ENCODE measurements at regions not wholly inside any gene's neighbourhood (a gene's known extent, or its start where the extent isn't known, plus 50 kb on each side); places are given as distances from the start of the nearest gene placed in this dataset.
A peak's percentile ranks its signal among the peaks of the same experiment; 100 is the strongest.
"Not testable (repeated sequence)": the region's sequence is repeated elsewhere in the genome, so short reads cannot be mapped to it uniquely, and the experiment has no call there.

DNA sequence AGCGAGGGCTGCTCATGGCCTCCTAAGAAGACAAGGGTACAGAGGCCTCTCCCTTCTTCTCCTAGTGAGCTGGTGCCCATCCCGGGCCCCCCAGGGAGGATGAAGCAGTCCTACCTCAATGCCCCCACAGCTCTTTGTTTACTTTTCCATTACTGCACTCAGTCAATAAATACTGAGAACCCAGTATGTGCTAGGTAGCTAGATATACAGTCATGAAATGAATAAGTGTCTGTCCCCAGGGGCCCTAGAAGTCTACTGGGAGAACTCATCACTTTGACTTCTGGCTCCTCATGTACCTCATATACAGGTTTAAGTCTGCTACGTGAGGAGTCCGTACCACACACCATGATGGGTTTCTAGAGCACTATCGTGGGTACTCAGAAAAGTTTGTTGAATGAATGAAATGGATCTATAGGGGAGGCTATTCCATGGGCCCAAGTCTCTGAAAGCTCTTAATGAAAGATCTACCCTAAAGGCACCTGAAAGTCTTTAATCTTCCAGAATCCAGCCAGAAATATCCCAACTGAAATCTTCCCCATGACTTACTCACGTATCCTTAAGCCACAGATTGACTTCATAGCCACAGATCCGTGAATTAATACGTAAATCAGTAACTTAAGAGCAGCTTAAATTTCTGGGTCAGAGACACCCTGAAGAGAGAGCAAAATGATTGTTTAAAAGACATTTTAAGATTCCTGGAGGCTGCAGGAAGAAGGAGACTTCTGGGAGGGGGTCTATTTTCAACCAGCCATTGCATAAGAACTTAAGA is 51.6 kb upstream of the POMP start:
- DNase-seq (ENCODE audit: low read depth), result no peak

DNA sequence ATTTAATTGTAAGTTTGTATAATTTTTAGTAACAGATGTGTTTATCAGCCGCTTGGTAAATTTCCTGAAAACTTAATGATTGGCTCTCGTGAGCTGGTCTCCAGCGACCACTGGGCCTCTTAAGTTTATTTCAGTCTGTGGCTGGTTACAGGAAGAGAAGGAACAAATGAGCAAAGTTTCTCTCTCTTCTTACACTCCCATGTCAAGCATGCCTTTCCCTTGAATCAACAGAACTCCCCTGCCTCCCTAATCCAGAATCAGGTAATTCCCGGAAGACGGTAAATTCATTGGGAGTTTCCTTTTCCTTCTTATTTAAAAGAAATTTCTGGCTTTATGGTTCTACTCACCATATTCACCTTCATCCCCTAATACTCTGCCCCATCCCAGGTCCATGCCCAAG is 52.5 kb upstream of the POMP start:
- DNase-seq (ENCODE audit: low read depth), result peak; percentile 37

DNA sequence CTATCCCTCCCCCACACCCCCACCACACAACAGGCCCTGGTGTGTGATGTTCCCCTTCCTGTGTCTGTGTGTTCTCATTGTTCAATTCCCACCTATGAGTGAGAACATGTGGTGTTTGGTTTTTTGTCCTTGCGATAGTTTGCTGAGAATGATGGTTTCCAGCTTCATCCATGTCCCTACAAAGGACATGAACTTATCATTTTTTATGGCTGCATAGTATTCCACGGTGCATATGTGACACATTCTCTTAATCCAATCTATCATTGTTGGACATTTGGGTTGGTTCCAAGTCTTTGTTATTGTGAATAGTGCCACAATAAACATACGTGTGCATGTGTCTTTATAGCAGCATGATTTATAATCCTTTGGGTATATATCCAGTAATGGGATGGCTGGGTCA is 53.8 kb upstream of the POMP start:
- not testable (repeated sequence) for DNase-seq (ENCODE audit: low read depth)

DNA sequence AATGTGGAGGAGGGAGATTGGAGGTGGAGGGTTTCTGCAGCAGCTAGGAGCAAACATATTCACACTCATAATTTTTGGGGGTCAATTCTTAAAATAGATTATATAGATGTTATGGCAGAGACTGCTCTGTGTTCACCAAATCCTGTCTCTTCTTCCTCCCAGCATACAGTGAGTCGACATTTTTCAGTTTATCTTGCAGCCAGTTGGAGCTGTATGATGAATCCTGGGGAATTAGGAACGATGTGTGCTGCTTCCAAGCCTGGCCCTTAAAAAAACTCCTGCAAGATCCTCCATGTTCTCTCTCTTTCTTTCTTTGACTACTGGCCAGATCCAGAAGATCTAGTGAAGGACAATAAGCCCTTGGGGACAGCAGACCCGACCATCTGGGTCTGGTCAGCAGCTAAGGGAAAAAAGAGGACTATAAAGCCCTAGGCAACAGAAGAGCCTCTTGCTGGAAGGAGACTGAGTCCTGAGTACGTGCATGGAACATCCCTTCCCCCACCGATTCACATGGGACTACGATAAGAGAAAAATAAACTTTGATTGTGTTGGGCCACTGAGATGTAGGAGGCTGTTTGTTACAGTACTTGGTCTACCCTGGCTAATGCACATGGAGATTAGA is 55.8 kb upstream of the POMP start:
- DNase-seq (ENCODE audit: low read depth), result peak; percentile 54

DNA sequence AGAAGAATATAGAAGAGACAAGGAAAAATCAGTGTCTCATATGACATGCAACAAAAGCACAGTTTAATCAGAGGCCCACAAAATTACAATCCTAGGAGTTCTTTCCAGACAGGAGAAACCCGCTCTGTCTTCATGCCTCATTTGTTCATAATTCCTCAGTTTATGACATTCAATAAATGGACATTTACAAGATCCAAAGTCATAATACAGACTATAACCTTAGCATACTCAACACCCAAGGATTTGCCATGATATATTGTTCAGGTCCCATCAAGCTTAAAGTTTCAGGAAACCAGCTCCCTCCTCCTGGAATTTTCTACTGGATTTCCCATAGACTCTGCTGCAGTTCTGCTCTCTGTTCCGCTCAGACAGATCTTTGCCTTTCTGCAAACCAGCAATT is 56.4 kb upstream of the POMP start:
- no peak for DNase-seq (ENCODE audit: low read depth)

DNA sequence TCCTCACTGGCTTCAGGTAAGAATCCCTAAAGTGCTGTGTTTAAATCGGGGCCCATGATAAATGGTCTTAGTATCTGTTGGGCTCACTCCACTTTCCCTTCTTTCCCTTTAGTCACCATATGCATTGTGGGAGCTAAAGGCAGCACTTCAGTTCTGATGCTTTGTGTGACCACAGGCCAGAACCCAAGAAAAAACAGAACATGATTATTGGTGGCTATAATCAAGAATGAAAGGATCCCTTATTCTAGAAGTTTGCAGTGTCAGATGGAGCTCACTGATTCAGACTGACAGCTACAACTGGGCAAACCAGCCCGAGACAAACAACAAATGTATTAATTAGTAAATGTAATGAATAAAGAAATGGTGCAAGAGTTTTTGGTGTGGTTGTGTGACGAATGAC is 57.3 kb upstream of the POMP start:
- no peak for DNase-seq (ENCODE audit: low read depth)

DNA sequence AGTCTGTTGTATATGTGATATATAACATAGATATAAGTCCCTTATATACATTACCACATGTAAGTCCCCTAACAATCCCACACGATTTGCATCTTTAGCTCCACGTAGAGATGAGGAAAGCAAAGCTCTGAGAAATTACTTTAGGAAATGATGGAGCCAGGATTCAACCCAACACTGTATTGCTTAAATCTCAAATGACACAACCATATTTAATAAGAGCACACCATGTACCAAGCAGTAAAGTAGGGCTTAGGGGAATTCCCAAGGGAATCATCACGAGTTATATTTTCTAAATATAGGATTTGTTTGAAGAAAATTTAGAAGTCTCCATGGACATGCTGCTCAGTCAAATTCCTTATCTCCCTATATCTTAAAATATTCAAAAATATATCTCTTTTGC is 61.3 kb upstream of the POMP start:
- DNase-seq (ENCODE audit: low read depth), result peak; percentile 44

DNA sequence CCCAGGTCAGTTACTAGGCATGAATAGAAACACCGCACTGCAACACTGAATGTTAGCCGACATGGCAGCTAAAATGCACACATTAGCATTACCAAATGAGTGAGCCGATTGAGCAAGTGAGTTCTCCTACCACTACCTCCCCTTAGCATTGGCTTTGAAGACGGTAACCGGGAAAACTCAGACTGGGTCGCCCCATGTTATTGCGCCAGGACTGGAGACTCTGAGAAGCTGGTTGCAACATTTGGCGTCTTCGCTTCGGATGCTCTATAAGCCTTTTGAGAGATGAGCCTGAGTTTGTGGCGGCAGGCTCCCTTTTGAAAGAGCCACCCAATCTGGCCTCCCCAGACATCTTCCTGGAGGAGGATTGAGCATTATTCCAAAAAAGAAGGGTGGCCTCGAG is 68.5 kb upstream of the POMP start:
- DNase-seq (ENCODE audit: low read depth), result no peak

DNA sequence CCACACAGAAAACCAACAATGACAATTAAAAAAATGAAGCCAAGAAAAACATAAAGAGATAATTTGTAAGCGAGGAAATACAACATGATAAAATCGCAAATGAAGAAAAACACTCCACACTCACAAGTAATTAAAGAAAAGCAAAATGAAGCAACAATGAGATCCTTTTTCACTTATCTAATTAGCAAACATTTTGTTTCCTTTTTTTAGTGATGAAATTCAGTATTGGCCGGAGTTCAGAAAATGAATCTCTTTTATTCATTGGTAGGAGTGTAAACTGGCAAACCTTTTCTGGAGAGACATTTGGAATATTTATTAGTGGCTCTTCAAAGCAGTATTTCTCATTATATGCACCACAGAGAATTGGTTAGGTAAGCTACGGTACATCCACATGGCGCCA is 70.6 kb upstream of the POMP start:
- no peak for DNase-seq (ENCODE audit: low read depth)

DNA sequence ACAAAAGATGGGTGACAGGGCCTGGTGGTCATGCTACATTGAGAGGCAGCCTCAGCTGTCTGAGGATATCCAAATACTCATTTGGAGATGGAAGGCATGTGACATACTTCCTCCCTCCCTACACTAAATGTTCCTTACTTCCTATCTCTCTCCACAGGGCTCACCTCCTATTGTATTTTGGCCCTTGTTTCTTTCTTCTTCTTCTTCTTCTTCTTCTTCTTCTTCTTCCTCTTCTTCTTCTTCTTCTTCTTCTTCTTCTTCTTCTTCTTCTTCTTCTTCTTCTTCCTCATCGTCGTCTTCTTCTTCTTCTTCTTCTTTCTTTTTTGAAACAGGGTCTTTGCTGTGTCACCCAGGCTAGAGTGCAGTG is 71.8 kb upstream of the POMP start:
- DNase-seq (ENCODE audit: low read depth), result no peak

DNA sequence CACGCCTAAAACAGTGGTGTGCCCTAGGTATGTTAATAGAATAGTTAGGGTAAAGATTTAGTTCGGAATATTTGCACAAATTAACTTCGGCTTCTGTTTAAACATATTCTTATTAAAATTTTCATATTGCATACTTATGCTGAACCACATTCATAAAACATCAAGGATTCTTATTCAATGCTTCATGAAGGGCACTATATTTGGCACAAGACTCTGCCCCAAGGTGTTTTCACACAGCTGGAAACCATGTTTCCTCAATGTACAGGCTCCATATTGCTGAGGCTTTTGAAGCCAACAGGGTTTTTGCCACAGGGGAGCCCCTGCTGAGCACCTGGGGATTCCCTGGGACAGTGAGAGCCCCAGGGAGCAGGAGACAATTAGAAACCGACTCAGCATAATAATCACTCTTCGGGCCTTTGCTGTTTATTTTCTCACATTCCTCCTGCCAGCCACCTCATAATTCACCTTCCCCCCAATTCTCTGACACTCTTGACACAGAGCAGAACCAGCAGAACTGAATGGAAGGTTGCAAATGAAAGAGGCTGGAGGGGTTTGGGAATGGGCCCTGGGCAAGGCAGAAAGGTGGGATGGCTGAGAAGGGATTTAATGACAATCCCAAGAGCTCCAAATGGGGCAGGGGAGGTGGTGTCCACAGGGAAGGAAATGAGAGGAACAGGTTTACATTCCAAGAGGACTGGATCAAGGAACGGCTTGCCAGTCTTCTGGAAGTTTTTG is 72.3 kb upstream of the POMP start:
- peak; percentile 38 for DNase-seq (ENCODE audit: low read depth)

DNA sequence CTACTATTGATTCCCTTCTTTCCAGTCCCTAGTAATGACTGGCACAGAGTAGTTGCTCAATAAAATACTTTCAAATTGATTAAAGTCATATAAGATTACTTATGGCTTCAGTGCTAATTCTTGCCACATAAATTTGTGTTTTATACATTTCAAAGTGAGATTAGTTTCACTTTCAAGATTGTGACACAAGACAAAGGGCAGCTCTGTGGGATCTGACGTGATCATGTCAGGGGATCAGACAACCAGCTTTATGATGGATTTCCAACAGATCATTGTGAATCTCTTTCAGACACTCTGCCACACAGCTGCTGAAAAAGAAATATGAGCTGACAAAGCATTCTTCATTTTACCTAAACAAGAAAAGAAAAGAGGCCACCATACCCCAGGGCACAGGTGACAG is 73.4 kb upstream of the POMP start:
- no peak for DNase-seq (ENCODE audit: low read depth)

DNA sequence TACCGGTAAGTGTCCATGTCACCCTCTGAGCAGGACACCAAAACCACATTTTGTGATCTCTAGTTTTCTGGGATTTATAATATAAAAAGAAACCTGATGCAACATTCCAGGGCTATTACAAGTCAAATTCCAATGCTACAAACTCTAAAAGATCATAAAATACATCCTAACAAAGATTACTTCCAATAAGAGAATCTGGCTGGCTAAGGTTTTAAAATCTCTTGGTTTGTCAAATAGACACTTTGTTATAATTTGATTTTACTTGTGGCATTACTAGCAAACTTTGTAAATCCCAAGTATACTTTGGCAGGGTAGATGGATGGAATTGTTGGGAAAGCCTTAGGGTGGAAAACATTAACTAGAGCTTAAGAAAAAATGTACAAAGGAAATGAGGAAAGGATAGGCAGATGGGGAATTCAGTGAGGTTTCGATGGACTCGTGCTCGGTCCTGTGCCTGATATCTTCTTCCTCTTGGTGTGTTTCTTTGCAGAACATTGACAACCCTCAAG is 74.0 kb upstream of the POMP start:
- DNase-seq (ENCODE audit: low read depth), result peak; percentile 91

DNA sequence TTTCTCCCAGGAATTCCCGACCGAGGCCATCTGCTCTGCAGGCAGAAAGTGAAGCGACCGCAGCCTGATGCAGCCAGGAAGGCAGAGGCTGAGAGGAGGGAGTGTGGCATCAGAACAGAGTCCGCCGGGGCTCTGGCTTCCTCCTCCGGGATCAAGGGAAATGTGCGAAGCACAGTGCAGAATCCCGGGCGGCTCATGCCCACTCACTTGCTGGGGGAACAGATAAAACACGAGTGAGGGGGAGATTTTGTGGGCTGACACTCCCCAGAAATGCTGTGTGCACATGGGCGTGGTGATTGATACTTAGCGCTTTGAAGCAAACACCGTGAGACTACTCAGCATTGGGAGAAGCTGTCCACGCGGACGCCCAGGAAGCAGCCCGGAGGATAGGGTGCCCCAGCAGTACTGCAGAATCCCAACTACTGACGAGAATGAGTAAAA is 75.3 kb upstream of the POMP start:
- DNase-seq (ENCODE audit: low read depth), result no peak

DNA sequence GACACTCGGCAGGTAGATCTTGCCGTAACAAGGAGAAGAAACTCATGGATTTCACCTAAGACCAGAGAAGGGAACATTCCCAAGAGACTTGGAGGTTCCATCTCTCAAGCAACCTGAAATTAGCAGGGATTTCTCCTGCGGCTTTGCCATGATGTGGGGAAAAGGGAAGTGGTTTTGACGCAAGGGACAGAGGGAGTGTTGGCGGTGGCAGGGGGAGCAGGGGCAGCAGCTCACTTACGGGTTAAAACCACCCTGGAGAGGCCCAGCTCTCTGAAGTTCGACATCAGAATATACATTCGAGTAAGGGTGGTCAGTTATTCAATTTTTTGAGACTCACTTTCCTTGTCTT is 76.1 kb upstream of the POMP start:
- no peak for DNase-seq (ENCODE audit: low read depth)

DNA sequence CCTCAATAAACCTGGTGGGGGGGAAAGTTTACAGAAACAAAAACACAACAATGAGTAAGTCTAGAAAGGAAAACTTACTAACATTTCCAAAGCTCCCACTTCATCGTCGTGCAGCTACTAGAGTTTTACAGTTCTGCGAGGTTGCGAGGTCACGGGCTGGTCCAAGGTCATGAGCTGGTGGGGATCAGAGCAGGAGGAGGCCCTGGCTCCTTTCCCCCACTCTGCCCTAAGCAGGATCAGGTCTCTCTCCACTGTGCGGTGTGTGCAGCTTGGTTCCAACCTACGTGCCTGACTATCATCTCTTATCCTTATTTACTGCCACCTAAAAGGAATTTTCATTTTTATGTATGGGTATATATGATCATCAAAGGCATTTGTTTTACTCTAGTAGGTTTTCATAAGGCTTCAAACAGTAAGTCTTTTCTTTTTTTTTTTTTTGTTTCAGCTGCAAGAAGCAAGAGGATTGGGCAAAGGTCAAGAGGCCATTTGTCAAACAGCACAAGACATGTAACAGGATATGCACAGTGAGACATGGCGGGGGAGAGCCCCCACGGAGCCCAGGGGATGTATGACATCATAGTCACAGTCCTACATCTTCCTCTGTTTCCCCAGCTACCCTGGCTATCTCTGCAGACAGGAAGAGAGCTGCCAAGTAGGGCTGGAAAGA is 76.6 kb upstream of the POMP start:
- DNase-seq (ENCODE audit: low read depth), result peak; percentile 30

DNA sequence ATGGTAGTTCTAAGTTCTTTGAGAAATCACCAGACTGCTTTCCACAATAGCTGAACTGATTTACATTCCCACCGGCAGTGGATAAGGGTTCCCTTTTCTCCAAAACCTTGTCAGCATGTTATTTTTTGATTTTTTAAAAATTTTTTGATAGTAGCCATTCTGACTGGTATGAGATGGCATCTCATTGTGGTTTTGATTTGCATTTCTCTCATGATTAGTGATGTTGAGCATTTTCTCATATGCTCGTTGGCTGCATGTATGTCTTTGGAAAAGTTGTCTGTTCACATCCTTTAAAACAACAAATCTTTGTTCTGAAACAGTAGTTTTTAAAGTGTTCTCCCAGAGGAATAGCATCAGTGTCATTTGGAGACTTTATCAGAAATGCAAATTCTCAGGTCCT is 77.5 kb upstream of the POMP start:
- DNase-seq (ENCODE audit: low read depth), result peak; percentile 69

DNA sequence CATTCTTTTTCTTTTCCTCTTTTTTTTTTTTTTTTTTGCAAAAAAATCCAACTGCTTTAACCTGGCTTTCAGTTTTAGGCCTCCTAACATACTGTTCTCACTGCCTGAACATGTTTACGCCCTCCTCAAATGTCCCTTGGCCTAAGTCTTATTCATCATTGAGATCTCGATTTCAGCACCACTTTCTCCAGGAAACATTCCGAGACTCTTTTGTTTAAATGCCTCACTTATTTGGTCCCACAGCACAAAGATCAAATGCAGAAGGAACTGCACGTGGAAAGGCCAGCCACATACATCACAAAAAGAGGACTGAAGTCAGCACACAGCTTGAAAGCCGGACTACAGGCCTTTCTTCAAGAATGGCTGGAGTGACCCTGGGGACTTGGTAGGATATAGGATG is 79.2 kb upstream of the POMP start:
- no peak for DNase-seq (ENCODE audit: low read depth)

DNA sequence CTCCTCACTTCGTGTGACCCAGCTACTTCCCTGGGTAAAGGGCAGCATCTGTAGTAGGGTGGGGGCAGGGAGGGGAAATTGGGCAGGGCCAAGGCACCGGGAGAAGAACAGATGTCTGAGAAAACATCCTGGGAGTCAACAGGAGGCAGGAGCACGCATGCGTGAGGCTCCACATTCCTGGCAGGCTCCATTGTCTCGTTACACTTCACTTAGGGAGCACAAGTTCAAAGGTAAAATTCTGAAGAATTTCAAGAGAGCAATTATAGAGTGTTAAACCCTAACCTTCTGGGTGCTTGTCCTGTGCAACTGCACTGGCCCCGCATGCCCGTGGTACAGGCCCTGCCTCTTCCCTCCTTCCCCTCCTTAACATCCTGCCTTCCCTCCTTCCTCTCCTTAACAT is 79.6 kb upstream of the POMP start:
- peak; percentile 41 for DNase-seq (ENCODE audit: low read depth)

DNA sequence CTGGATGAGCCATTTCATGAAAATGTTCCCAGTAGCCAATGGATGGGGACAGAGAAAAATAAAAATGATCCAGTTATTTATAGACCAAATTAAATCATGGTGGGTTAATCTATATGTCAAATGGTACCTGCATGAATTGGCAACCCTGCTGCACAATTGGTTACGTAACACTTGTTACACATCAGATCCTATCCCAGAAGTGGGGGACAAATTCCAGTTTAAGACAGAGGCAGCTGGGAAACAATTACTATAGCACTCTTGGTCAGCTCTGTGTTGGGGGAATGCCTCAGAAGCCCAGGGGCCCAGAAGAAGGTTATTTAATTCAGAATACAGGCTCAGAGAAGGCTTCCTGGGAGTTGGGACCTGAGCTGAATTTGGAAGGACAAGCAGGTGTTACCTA is 81.1 kb upstream of the FLT1 start:
- DNase-seq (ENCODE audit: low read depth), result no peak

DNA sequence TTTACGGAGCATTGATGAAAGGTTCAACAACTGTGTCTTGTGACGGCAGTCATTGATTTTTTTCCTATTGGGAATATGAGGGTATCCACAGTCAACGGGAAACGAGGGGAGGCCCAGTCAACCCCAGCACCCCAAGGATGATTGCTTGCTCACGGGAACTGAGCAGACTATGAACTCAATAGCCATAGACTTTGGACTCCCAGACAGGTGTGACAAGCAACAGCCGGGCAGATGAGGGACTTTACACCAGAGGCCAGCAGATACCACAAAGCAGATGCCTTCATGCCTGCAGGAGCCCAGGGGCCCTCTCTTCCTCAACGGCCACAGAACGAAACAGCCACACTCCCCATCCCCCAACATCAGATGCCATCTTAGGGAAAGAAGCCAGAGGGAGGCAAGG is 80.3 kb upstream of the FLT1 start:
- no peak for DNase-seq (ENCODE audit: low read depth)

DNA sequence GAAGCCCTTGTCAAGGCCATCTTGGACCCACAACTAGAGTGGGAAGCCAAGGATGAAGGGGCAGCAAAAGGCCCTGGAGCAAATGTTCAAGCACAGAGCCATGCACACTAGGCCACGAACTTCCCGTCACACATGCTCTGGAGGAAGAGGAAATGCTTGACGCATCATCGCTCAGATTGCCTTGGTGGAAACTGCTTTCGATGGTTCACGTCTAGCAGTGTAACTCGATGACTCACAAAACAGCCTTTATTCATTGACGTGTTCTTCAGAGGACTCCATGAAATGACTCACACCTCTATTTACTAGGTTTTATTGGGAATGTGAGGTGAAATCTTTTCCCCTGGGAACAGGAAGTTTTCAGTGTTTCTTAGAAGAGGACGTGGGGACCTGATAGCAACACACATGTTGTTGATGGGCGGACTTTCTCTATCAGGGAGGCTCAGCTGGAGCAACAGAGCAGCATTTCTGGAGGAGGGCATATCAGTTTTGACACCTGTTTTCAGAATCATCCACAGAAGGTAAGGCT is 79.8 kb upstream of the FLT1 start:
- DNase-seq (ENCODE audit: low read depth), result peak; percentile 99

Measured in EH (cell line).